RWPE2 (cell line): ENCODE measurements at regions not wholly inside any gene's neighbourhood (a gene's known extent, or its start where the extent isn't known, plus 50 kb on each side); places are given as distances from the start of the nearest gene placed in this dataset.
"Not testable (repeated sequence)": the region's sequence is repeated elsewhere in the genome, so short reads cannot be mapped to it uniquely, and the experiment has no call there.

Source experiments
- ATAC-seq: fragments of 200-7000 bp; cut with Tn5 transposase; 3 replicates; pipeline ENCODE4 v1.9.1; 2021; ENCODE audit warnings: low read depth
- DNase-seq: peaks from one replicate; pipeline ENCODE4 v3.0.0-alpha.2; 2020; ENCODE audit warnings: low spot score
- H3K27ac ChIP-seq: fragments of 450-650 bp; 2 replicates; pipeline ENCODE4 v1.5.1; 2017; ENCODE audit warnings: mild to moderate bottlenecking; ENCODE audit not compliant: poor library complexity, severe bottlenecking
- H3K27me3 ChIP-seq: fragments of 250-450 bp; sonication (Bioruptor Pico); 2 replicates; pipeline ENCODE4 v1.5.1; 2021; ENCODE audit warnings: mild to moderate bottlenecking, moderate library complexity; ENCODE audit not compliant: insufficient read depth, poor library complexity, severe bottlenecking
- H3K36me3 ChIP-seq: fragments of 250-450 bp; sonication (Bioruptor Pico); 2 replicates; pipeline ENCODE4 v1.5.1; 2020; ENCODE audit warnings: low read depth, mild to moderate bottlenecking, moderate library complexity
- H3K4me1 ChIP-seq: fragments of 250-450 bp; sonication (Bioruptor Pico); 2 replicates; pipeline ENCODE4 v1.5.1; 2021; ENCODE audit warnings: mild to moderate bottlenecking, moderate library complexity; ENCODE audit not compliant: insufficient read depth, poor library complexity, severe bottlenecking
- H3K4me3 ChIP-seq: fragments of 250-450 bp; sonication (Bioruptor Pico); 2 replicates; pipeline ENCODE4 v1.5.1; 2021; ENCODE audit warnings: mild to moderate bottlenecking, moderate library complexity; ENCODE audit not compliant: severe bottlenecking
- H3K9me3 ChIP-seq: fragments of 250-450 bp; sonication (Bioruptor Pico); 2 replicates; pipeline ENCODE4 v1.5.1; 2021; ENCODE audit warnings: mild to moderate bottlenecking, moderate library complexity; ENCODE audit not compliant: severe bottlenecking
- CTCF ChIP-seq: fragments of 450-650 bp; IDR thresholded peaks from one replicate; pipeline ENCODE4 v1.5.1; 2017; ENCODE audit warnings: mild to moderate bottlenecking, moderate library complexity; ENCODE audit not compliant: poor library complexity, severe bottlenecking

GRCh38 chr4:3893590-3893989 is 127.4 kb downstream of the ADRA2C start:
- not testable (repeated sequence) for ATAC-seq, DNase-seq, H3K36me3 ChIP-seq, H3K27ac ChIP-seq, H3K4me1 ChIP-seq, H3K4me3 ChIP-seq, H3K9me3 ChIP-seq, H3K27me3 ChIP-seq

- not testable (repeated sequence) for H3K27me3 ChIP-seq, H3K4me1 ChIP-seq, H3K27ac ChIP-seq, ATAC-seq, H3K9me3 ChIP-seq, H3K4me3 ChIP-seq, H3K36me3 ChIP-seq, DNase-seq
Observed at GRCh38 chr4:3894086-3894959, 128.1 kb downstream of the ADRA2C start.

GRCh38 chr4:3896441-3896840 is 130.3 kb downstream of the ADRA2C start:
- H3K36me3 ChIP-seq, result no peaks in the 10 kb centered on the region
- H3K9me3 ChIP-seq, result no peaks in the 10 kb centered on the region
- no peaks in the 10 kb centered on the region for H3K4me1 ChIP-seq
- no peaks in the 10 kb centered on the region for H3K27me3 ChIP-seq
- no peak overlapping the region for H3K4me3 ChIP-seq
- ATAC-seq (no peak), DNase-seq (no peak)
- no peak overlapping the region for H3K27ac ChIP-seq
- TF ChIP-seq CTCF, result no peak

GRCh38 chr4:3896871-3897578 is 130.8 kb downstream of the ADRA2C start:
- ATAC-seq, H3K36me3 ChIP-seq, H3K4me1 ChIP-seq, H3K9me3 ChIP-seq, H3K4me3 ChIP-seq, DNase-seq, H3K27me3 ChIP-seq, H3K27ac ChIP-seq: not testable (repeated sequence)

- Histone ChIP-seq H3K27ac (no peak overlapping the region), H3K4me1 (no peaks in the 10 kb centered on the region), H3K36me3 (no peaks in the 10 kb centered on the region), H3K9me3 (no peaks in the 10 kb centered on the region), H3K4me3 (no peak overlapping the region), H3K27me3 (no peaks in the 10 kb centered on the region)
- no peak for ATAC-seq
- no peak for DNase-seq
- no peak for TF ChIP-seq CTCF
Observed at GRCh38 chr4:3898098-3898497, 131.9 kb downstream of the ADRA2C start.

GRCh38 chr4:3898928-3899327 is 132.7 kb downstream of the ADRA2C start:
- not testable (repeated sequence) for H3K9me3 ChIP-seq, H3K4me3 ChIP-seq, ATAC-seq, H3K36me3 ChIP-seq, H3K27me3 ChIP-seq, H3K27ac ChIP-seq, H3K4me1 ChIP-seq, DNase-seq

- DNase-seq, H3K27ac ChIP-seq, H3K36me3 ChIP-seq, H3K9me3 ChIP-seq, H3K4me1 ChIP-seq, H3K4me3 ChIP-seq, H3K27me3 ChIP-seq, ATAC-seq: not testable (repeated sequence)
Observed at GRCh38 chr4:3904264-3904955, 138.2 kb downstream of the ADRA2C start.

- DNase-seq, H3K4me1 ChIP-seq, ATAC-seq, H3K27me3 ChIP-seq, H3K9me3 ChIP-seq, H3K4me3 ChIP-seq, H3K36me3 ChIP-seq, H3K27ac ChIP-seq: not testable (repeated sequence)
Observed at GRCh38 chr4:3909616-3910015, 143.4 kb downstream of the ADRA2C start.

GRCh38 chr4:3910161-3910950 is 144.2 kb downstream of the ADRA2C start:
- H3K4me1 ChIP-seq, H3K36me3 ChIP-seq, H3K27ac ChIP-seq, DNase-seq, H3K27me3 ChIP-seq, ATAC-seq, H3K9me3 ChIP-seq, H3K4me3 ChIP-seq: not testable (repeated sequence)
